Activated CD8-positive, alpha-beta memory T cell treated with anti-CD3 and anti-CD28 coated beads for 36 hours (primary cell): ENCODE measurements at regions not wholly inside any gene's neighbourhood (a gene's known extent, or its start where the extent isn't known, plus 50 kb on each side); places are given as distances from the start of the nearest gene placed in this dataset.

Experiments
- CTCF ChIA-PET: fragments of 350-600 bp; sonication (Branson Sonifier 250); formaldehyde crosslinking; loops from one replicate; lab custom pipeline; 2021; ENCODE audit warnings: antibody characterized with exemption; lab: Charles Lee
- POLR2A ChIA-PET: fragments of 350-600 bp; sonication (Branson Sonifier 250); formaldehyde crosslinking; loops from one replicate; lab custom pipeline; 2021; ENCODE audit warnings: antibody characterized with exemption; lab: Charles Lee

GRCh38 chr2:8009010-8009597 is 672.8 kb upstream of the ID2 start:
- ChIA-PET CTCF (no interaction called here), POLR2A (no interaction called here)

GRCh38 chr2:8015848-8016600 is 665.8 kb upstream of the ID2 start:
- ChIA-PET POLR2A (no interaction called here), CTCF (interaction anchor here (1.2 kb wide), 1 partner anchor 20 kb away, joined by 3 read pairs; no protein-coding TSS in a partner anchor)

GRCh38 chr2:8016688-8017087 is 665.2 kb upstream of the ID2 start:
- POLR2A ChIA-PET, result interaction anchor here (0.5 kb wide), 1 partner anchor 133 kb away, joined by 6 read pairs; no protein-coding TSS in a partner anchor
- CTCF ChIA-PET, result interaction anchor here (0.5 to 1.2 kb wide), 2 partner anchors 20 to 63 kb away, joined by 3 read pairs; no protein-coding TSS in a partner anchor

- ChIA-PET CTCF (no interaction called here), POLR2A (no interaction called here)
These were observed 662.9 kb upstream of the ID2 start for GRCh38 chr2:8018956-8019355.

- CTCF ChIA-PET, result no interaction called here
- POLR2A ChIA-PET, result no interaction called here
These were observed 661.9 kb upstream of the ID2 start for GRCh38 chr2:8019934-8020333.

- ChIA-PET POLR2A (no interaction called here), CTCF (no interaction called here)
These were observed 659.9 kb upstream of the ID2 start for GRCh38 chr2:8021921-8022320.

- CTCF ChIA-PET, result interaction anchor here (1.0 kb wide), 1 partner anchor 38 kb away, joined by 3 read pairs; no protein-coding TSS in a partner anchor
These were observed 658.8 kb upstream of the ID2 start for GRCh38 chr2:8022908-8023640.

GRCh38 chr2:8024506-8024905 is 657.4 kb upstream of the ID2 start:
- ChIA-PET POLR2A (no interaction called here), CTCF (no interaction called here)

More at GRCh38 chr2:8022908-8023640, 658.8 kb upstream of the ID2 start:
- POLR2A ChIA-PET, result no interaction called here

- POLR2A ChIA-PET, result no interaction called here
- CTCF ChIA-PET, result no interaction called here
These were observed 655.5 kb upstream of the ID2 start for GRCh38 chr2:8026381-8026780.

- CTCF ChIA-PET, result no interaction called here
- POLR2A ChIA-PET, result no interaction called here
These were observed 654.5 kb upstream of the ID2 start for GRCh38 chr2:8027387-8027786.

- CTCF ChIA-PET, result no interaction called here
These were observed 653.8 kb upstream of the ID2 start for GRCh38 chr2:8028036-8028435.

GRCh38 chr2:8028436-8028835 is 653.4 kb upstream of the ID2 start:
- POLR2A ChIA-PET, result no interaction called here
- CTCF ChIA-PET, result no interaction called here

More at GRCh38 chr2:8028036-8028435, 653.8 kb upstream of the ID2 start:
- POLR2A ChIA-PET, result no interaction called here

GRCh38 chr2:8028981-8029380 is 652.9 kb upstream of the ID2 start:
- CTCF ChIA-PET, result no interaction called here
- POLR2A ChIA-PET, result no interaction called here

- POLR2A ChIA-PET, result no interaction called here
These were observed 651.1 kb upstream of the ID2 start for GRCh38 chr2:8030573-8031303.

GRCh38 chr2:8031370-8031769 is 650.5 kb upstream of the ID2 start:
- ChIA-PET CTCF (no interaction called here), POLR2A (no interaction called here)

More at GRCh38 chr2:8030573-8031303, 651.1 kb upstream of the ID2 start:
- CTCF ChIA-PET, result no interaction called here

GRCh38 chr2:8033546-8034096 is 648.2 kb upstream of the ID2 start:
- CTCF ChIA-PET, result no interaction called here

GRCh38 chr2:8036366-8036765 is 645.5 kb upstream of the ID2 start:
- CTCF ChIA-PET, result no interaction called here
- POLR2A ChIA-PET, result no interaction called here

More at GRCh38 chr2:8033546-8034096, 648.2 kb upstream of the ID2 start:
- POLR2A ChIA-PET, result interaction anchor here (0.7 kb wide), 1 partner anchor 711 kb away, joined by 3 read pairs; no protein-coding TSS in a partner anchor

GRCh38 chr2:8039732-8040131 is 642.1 kb upstream of the ID2 start:
- POLR2A ChIA-PET, result no interaction called here
- CTCF ChIA-PET, result no interaction called here

GRCh38 chr2:8043295-8043694 is 638.6 kb upstream of the ID2 start:
- CTCF ChIA-PET, result no interaction called here

More at GRCh38 chr2:8043295-8043694, 638.6 kb upstream of the ID2 start:
- POLR2A ChIA-PET, result no interaction called here
